ENCODE measurements at regions not wholly inside any gene's neighbourhood (a gene's known extent, or its start where the extent isn't known, plus 50 kb on each side); places are given as distances from the start of the nearest gene placed in this dataset.

DNA sequence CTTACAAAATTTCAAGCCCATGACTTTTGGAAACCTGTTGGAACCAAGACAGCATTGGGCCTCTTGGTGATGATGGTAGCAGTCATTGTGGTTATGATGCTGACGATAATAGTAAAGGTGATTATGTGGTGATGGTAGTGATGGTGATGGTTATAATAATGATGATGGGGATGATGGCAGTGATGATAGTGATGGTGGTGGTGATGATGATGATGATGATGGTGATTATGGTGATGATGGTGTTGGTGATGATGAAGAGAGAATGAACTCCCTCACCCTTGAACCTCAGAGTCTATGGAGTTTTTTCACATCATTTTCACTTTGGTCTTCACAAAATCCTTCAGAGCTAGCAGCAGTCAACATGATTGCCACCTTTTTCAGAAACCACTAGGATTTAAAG is 105.3 kb upstream of the ASIC2 start:
- DNase-seq (ENCODE audit: low spot score) = no peak
- intact Hi-C loops (cut with DNase I) = no loop called here

DNA sequence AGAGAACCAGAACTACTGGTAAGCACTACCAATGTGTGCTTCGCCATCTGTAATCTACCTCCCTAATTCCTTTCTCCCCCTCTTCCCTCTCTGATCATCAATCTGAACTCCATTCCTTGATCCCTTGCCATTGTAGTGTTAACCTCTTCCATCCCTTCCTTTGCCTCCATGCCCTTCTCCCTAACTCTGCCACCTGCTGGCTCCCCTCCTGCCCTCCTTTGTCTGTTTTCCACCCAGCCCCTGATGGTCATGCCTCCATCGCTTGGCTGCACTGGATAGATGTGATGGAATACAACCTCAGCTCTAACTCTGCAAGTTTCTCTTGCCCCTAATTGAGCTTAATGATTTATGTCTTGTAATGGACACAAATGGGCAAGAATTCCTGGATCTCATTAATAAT is 108.2 kb upstream of the ASIC2 start:
- DNase-seq (ENCODE audit: low spot score) = no peak
- intact Hi-C loops (cut with DNase I) = no loop called here

- intact Hi-C loops (cut with DNase I) = no loop called here
- DNase-seq (ENCODE audit: low spot score) = no peak
These were observed 110.1 kb upstream of the ASIC2 start for GRCh38 chr17:33403194-33403593.

GRCh38 chr17:33404070-33404819 is 111.2 kb upstream of the ASIC2 start:
- intact Hi-C loops (cut with DNase I) = no loop called here
- no peak for DNase-seq (ENCODE audit: low spot score)

DNA sequence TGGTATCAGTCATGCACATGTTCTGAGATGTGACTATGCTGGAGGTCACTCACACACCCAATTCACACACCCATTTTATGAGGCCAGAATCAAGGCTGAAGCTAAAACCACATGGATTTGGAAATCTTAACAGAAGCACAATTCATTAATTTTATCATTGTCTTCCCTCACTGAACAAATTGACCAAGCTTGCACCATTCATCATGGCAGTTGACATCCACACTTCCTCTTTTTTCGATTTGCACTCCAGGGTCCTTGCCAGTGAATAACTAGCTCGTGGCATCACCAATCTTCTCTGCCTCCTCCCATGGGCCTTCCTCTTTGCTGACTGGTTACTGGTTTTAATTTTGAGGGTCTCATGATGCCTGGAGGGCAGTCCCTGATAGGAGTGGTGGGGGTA is 123.0 kb upstream of the ASIC2 start:
- no peak for DNase-seq (ENCODE audit: low spot score)
- intact Hi-C loops (cut with DNase I) = no loop called here

GRCh38 chr17:33421933-33422332 is 128.8 kb upstream of the ASIC2 start:
- no peak for DNase-seq (ENCODE audit: low spot score)
- intact Hi-C loops (cut with DNase I) = no loop called here

GRCh38 chr17:33433581-33433980 is 140.5 kb upstream of the ASIC2 start:
- intact Hi-C loops (cut with DNase I) = no loop called here
- no peak for DNase-seq (ENCODE audit: low spot score)

- intact Hi-C loops (cut with DNase I) = no loop called here
- DNase-seq (ENCODE audit: low spot score) = no peak
These were observed 141.7 kb upstream of the ASIC2 start for GRCh38 chr17:33434841-33435240.

DNA sequence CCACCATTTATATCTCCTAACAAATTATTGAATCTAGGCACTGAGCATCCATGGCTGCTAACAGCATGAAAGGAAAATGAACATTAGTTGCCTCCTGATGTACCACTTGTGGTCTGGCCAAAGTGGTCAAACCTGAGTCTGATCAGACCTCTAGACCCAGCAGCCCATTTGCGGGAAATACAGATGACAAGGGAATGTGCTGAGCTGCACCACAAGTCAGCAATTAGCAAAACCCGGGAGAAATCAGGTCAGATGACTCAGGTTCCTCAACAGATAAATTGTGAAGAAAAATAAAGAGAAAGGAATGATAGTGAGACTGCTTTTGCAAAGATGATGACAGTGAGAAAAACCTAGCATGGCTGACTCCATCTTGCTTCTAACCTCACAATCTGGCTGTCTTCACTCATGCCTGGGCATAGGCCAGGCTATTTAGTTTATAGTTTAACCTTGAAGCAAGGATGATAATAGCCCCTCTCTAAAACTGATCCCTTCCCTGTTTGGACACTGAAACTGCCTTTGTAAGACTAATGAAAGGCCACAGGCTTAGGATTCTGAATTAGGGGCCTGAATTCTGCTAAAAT is 142.7 kb upstream of the ASIC2 start:
- intact Hi-C loops (cut with DNase I) = no loop called here
- DNase-seq (ENCODE audit: low spot score) = no peak

DNA sequence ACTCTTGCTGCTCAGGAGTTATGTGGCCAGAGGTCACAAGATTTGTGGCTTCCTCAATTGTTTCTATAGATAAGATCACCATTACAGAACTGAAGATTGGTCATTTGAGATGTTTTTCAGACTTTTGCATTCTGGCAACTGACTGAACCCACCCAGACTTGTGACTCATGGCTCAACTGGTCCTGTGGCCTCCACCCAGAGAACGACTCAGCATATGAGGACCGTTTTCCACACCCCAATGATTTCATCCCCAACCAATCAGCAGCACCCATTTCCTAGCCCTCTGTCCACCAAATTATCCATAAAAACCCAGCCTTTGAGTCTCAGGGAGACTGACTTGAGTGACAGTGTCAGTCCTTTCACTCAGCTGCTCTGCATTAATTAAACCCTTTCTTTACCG is 143.2 kb upstream of the ASIC2 start:
- DNase-seq (ENCODE audit: low spot score) = no peak
- intact Hi-C loops (cut with DNase I) = no loop called here

- no peak for DNase-seq (ENCODE audit: low spot score)
- intact Hi-C loops (cut with DNase I) = no loop called here
These were observed 145.0 kb upstream of the ASIC2 start for GRCh38 chr17:33438139-33438538.

GRCh38 chr17:33438578-33438977 is 145.5 kb upstream of the ASIC2 start:
- intact Hi-C loops (cut with DNase I) = no loop called here
- DNase-seq (ENCODE audit: low spot score) = no peak

DNA sequence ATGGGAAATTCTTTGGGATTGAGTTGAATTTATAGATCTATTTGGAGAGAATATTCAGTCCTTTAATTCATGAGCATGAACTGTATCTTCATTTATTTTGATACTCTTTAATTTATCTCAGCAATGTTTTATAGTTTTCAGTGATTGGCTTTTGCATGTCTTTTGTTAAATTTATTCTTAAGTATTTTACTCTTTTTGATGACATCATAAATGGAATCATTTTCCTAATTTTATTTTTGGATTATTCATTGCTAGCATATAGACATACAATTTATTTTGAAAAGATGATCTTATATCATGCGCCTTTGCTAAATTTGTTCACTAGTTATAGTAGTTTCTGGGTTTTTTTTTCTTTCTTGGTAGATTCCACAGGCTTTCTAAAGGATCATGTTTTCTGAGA is 149.2 kb upstream of the ASIC2 start:
- intact Hi-C loops (cut with DNase I) = no loop called here
- no peak for DNase-seq (ENCODE audit: low spot score)

DNA sequence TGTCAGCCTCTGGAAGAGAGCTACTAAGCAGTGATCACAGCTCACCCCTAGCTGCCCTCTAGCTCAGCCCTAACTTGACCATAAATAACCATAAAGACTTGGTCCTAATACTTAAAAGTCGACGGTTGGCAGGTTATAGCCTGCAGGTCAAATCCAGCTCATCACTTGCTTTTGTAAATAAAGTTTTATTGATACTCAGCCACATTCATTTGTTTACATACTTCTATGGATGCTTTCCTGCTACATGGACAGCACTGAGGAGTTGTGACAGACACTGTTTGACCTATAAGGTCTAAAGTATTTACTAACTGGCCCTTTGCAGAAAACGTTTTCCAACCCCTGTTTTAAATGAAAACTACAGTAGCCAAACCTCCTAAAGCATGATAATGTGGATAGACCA is 151.6 kb upstream of the ASIC2 start:
- intact Hi-C loops (cut with DNase I) = no loop called here
- no peak for DNase-seq (ENCODE audit: low spot score)

DNA sequence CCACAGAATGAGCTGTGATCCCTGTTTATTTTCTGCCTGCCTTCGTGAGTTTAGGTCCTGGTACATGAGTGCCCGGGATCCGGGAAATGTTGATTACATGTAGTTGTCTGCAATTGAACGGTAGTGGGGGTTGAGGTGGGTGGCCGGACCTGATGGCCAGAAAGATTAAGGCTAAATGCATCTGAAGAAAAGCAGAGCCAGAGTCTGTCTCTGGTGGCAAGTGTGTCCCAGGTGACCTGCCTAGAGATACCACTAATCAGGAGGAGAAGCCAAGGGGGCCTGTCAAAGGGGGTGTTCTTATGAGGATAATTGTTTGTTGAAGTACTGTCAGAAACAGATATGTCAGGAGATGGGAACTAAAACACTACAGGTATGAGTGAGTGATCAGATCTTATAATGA is 154.0 kb upstream of the ASIC2 start:
- intact Hi-C loops (cut with DNase I) = no loop called here
- DNase-seq (ENCODE audit: low spot score) = no peak

DNA sequence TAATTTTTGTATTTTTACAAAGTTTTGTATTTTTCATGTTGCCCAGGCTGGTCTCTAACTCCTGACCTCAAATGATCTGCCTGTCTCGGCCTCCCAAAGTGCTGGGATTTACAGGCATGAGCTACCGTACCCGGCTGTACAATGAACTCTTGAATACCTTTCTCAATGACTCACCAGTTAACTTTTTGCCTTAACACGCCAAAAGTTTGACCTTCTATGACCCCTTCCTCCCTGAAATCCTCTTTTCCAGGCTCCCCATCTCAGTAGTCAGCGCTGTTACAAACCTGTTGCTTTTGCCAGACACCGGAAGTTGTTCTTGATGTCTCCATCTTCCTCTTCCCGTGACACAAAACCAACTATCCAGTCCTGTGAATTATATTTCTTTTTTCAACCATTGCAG is 158.1 kb upstream of the ASIC2 start:
- intact Hi-C loops (cut with DNase I) = no loop called here
- no peak for DNase-seq (ENCODE audit: low spot score)

GRCh38 chr17:33457477-33457876 is 164.4 kb upstream of the ASIC2 start:
- DNase-seq (ENCODE audit: low spot score) = no peak
- intact Hi-C loops (cut with DNase I) = no loop called here

DNA sequence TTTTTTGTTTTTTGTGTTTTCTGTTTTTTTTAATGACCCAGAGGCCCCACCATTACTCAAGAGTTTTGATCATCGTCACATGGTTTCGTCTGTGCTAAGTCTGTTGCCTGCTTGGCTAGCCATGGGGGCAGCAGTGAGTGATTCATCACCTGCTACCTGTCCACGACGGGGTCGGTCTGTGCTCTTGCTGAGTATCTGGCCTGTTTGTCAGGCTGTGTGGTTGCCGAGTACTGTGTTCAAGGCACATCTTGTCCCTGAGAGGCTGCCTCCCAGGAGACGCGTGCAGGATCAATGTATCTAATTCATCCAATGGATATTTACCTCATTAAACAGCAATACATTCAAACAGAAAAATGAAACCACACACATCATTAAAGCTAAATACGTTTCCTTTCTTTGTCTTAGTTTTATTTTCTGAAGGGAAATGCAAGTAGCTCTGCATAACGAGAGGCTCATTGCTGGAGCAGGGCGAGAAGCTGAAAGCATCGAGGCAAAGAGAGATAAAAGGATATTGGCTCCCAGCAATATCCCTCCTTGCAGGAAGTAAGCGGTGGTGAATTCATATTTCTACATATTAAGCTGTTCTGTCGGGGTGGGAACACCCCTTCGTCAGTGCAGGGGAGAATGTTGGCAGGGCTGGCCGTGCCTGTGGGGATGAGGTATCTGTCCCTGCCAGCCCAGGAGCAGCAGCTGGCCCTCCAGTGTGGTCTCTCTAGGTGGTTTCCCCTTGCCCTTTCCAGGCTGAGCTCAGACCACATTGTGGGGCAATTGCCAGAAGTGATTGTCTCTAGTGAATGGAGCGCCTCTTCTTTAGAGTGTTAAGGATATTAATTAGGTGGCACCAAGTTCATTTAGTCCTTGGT is 166.2 kb upstream of the ASIC2 start:
- DNase-seq (ENCODE audit: low spot score) = no peak

GRCh38 chr17:33460781-33461450 is 167.8 kb upstream of the ASIC2 start:
- no peak for DNase-seq (ENCODE audit: low spot score)
- intact Hi-C loops (cut with DNase I) = no loop called here

More for the DNA sequence above, 166.2 kb upstream of the ASIC2 start:
- intact Hi-C loops (cut with DNase I) = no loop called here

GRCh38 chr17:33463887-33464286 is 170.8 kb upstream of the ASIC2 start:
- intact Hi-C loops (cut with DNase I) = no loop called here
- no peak for DNase-seq (ENCODE audit: low spot score)
